Left renal pelvis (tissue), 4 donors: ENCODE measurements at regions not wholly inside any gene's neighbourhood (a gene's known extent, or its start where the extent isn't known, plus 50 kb on each side); places are given as distances from the start of the nearest gene placed in this dataset.

Experiments used
- DNase-seq, 4 donors: peaks; one replicate each; pipeline ENCODE4 v3.0.0-alpha.2; 2013; ENCODE audit warnings: low read depth in 4 of 4, low spot score in 3 of 4

- DNase-seq = no peak
Observed at GRCh38 chr6:153575528-153575927, 444.4 kb upstream of the RGS17 start.

GRCh38 chr6:153574231-153574630, 443.1 kb upstream of the RGS17 start:
- no peak for DNase-seq

GRCh38 chr6:153572371-153572770, 441.3 kb upstream of the RGS17 start:
- no peak for DNase-seq

GRCh38 chr6:153568628-153569027, 437.5 kb upstream of the RGS17 start:
- DNase-seq = no peak

GRCh38 chr6:153564803-153565202, 433.7 kb upstream of the RGS17 start:
- DNase-seq = no peak

- DNase-seq = no peak
Observed at GRCh38 chr6:153563001-153563400, 431.9 kb upstream of the RGS17 start.

- DNase-seq = no peak
Observed at GRCh38 chr6:153553627-153554026, 422.5 kb upstream of the RGS17 start.

- DNase-seq = no peak
Observed at GRCh38 chr6:153539602-153540001, 408.5 kb upstream of the RGS17 start.

- DNase-seq = no peak
Observed at GRCh38 chr6:153538491-153538890, 407.4 kb upstream of the RGS17 start.

- DNase-seq = no peak
Observed at GRCh38 chr6:153537422-153537821, 406.3 kb upstream of the RGS17 start.

GRCh38 chr6:153526479-153526878, 395.4 kb upstream of the RGS17 start:
- no peak for DNase-seq

- no peak for DNase-seq
Observed at GRCh38 chr6:153525998-153526397, 394.9 kb upstream of the RGS17 start.

- DNase-seq = no peak
Observed at GRCh38 chr6:153523390-153523789, 392.3 kb upstream of the RGS17 start.

GRCh38 chr6:153511896-153512496, 380.9 kb upstream of the RGS17 start:
- no peak for DNase-seq

- no peak for DNase-seq
Observed at GRCh38 chr6:153503810-153504209, 372.7 kb upstream of the RGS17 start.

- DNase-seq = no peak
Observed at GRCh38 chr6:153493501-153493900, 362.4 kb upstream of the RGS17 start.

- DNase-seq = no peak
Observed at GRCh38 chr6:153489479-153489878, 358.4 kb upstream of the RGS17 start.

- DNase-seq = no peak
Observed at GRCh38 chr6:153488267-153488666, 357.2 kb upstream of the RGS17 start.

GRCh38 chr6:153485072-153485471, 354.0 kb upstream of the RGS17 start:
- no peak for DNase-seq

GRCh38 chr6:153484056-153484455, 353.0 kb upstream of the RGS17 start:
- no peak for DNase-seq

GRCh38 chr6:153476243-153476642, 345.2 kb upstream of the RGS17 start:
- DNase-seq = no peak

- no peak for DNase-seq
Observed at GRCh38 chr6:153465050-153465449, 334.0 kb upstream of the RGS17 start.

- DNase-seq = no peak
Observed at GRCh38 chr6:153449279-153449678, 318.2 kb upstream of the RGS17 start.
